GM12872 (cell line): ENCODE measurements at regions not wholly inside any gene's neighbourhood (a gene's known extent, or its start where the extent isn't known, plus 50 kb on each side); places are given as distances from the start of the nearest gene placed in this dataset.

ENCODE experiments used
- CTCF ChIP-seq: IDR thresholded peaks from 3 replicates; pipeline ENCODE4 v1.5.1; 2011; ENCODE audit warnings: low read depth, mild to moderate bottlenecking, low read length, moderate library complexity; ENCODE audit not compliant: insufficient read depth

GRCh38 chr9:22356985-22357384, 89.6 kb upstream of the DMRTA1 start:
- TF ChIP-seq CTCF, result no peak

GRCh38 chr9:22363421-22363887, 83.2 kb upstream of the DMRTA1 start:
- no peak for TF ChIP-seq CTCF

- TF ChIP-seq CTCF, result no peak
Measured at GRCh38 chr9:22373636-22374035, 73.0 kb upstream of the DMRTA1 start.

- TF ChIP-seq CTCF, result no peak
Measured at GRCh38 chr9:22374051-22374450, 72.6 kb upstream of the DMRTA1 start.

GRCh38 chr9:22379272-22379671, 67.4 kb upstream of the DMRTA1 start:
- no peak for TF ChIP-seq CTCF

- no peak for TF ChIP-seq CTCF
Measured at GRCh38 chr9:22381170-22381569, 65.5 kb upstream of the DMRTA1 start.

GRCh38 chr9:22382331-22382730, 64.3 kb upstream of the DMRTA1 start:
- TF ChIP-seq CTCF, result no peak

GRCh38 chr9:22383718-22384117, 62.9 kb upstream of the DMRTA1 start:
- no peak for TF ChIP-seq CTCF
